Keratinocyte (primary cell): ENCODE measurements at regions not wholly inside any gene's neighbourhood (a gene's known extent, or its start where the extent isn't known, plus 50 kb on each side); places are given as distances from the start of the nearest gene placed in this dataset.

Source experiments
- CTCF ChIP-seq, 3 experiments: IDR thresholded peaks in 1 of 3; conservative IDR thresholded peaks in 1 of 3; optimal IDR thresholded peaks in 1 of 3; 2 replicates in 2 of 3; 3 replicates in 1 of 3; pipeline versions ENCODE3 to v1.5.1; 2011; ENCODE audit warnings: low read length in 3 of 3, mild to moderate bottlenecking in 3 of 3, moderate library complexity in 2 of 3, control low read depth in 1 of 3, inconsistent platforms in 1 of 3; ENCODE audit not compliant: insufficient read depth in 2 of 3; ENCODE audit errors: extremely low read depth in 1 of 3
- EZH2 ChIP-seq: IDR thresholded peaks from one replicate; pipeline ENCODE4 v1.6.1; 2012; ENCODE audit warnings: inconsistent platforms, mild to moderate bottlenecking, low read length, moderate library complexity

GRCh38 chr20:4546342-4546741 is 139.9 kb upstream of the PRNP start:
- TF ChIP-seq CTCF (optimal IDR thresholded peaks at IDR 0.05 in 1 of 3, IDR thresholded peaks at IDR 0.05 in 1 of 3, conservative IDR thresholded peaks at IDR 0.05 in 1 of 3; ENCODE audit: extremely low read depth in 1 of 3, insufficient read depth in 2 of 3, low read length in 3 of 3): no peak
- TF ChIP-seq EZH2: no peak
